Smooth muscle cell (in vitro differentiated cells): ENCODE measurements at regions not wholly inside any gene's neighbourhood (a gene's known extent, or its start where the extent isn't known, plus 50 kb on each side); places are given as distances from the start of the nearest gene placed in this dataset.
"Not testable (repeated sequence)": the region's sequence is repeated elsewhere in the genome, so short reads cannot be mapped to it uniquely, and the experiment has no call there.

Experiments
- DNase-seq: peaks from one replicate; lab custom pipeline; 2025; ENCODE audit not compliant: unreplicated experiment; lab: John Stamatoyannopoulos, UW
- H2AFZ ChIP-seq: fragments of 200-600 bp; sonication (generic); 2 replicates; pipeline ENCODE4 v1.6.0; 2016; ENCODE audit warnings: antibody characterized with exemption, low read depth, mild to moderate bottlenecking
- H3F3A ChIP-seq: fragments of 200-600 bp; sonication (generic); 2 replicates; pipeline ENCODE4 v1.6.0; 2017; ENCODE audit warnings: antibody characterized with exemption, low read depth
- H3K27ac ChIP-seq: fragments of 200-600 bp; sonication (generic); 2 replicates; pipeline ENCODE4 v1.5.1; 2016; ENCODE audit warnings: low read depth, mild to moderate bottlenecking
- H3K27me3 ChIP-seq: fragments of 200-600 bp; sonication (generic); 2 replicates; pipeline ENCODE4 v1.6.1; 2016; ENCODE audit warnings: low read depth, mild to moderate bottlenecking
- H3K36me3 ChIP-seq: fragments of 200-600 bp; sonication (generic); 2 replicates; pipeline ENCODE4 v1.5.1; 2016; ENCODE audit warnings: low read depth
- H3K4me1 ChIP-seq: fragments of 200-600 bp; sonication (generic); 2 replicates; pipeline ENCODE4 v1.5.1; 2016; ENCODE audit warnings: low read depth
- H3K4me2 ChIP-seq: fragments of 200-600 bp; sonication (generic); 2 replicates; pipeline ENCODE4 v1.6.0; 2016; ENCODE audit warnings: mild to moderate bottlenecking
- H3K4me3 ChIP-seq: fragments of 200-600 bp; sonication (generic); 2 replicates; pipeline ENCODE4 v1.5.1; 2016; ENCODE audit warnings: mild to moderate bottlenecking
- H3K79me2 ChIP-seq: fragments of 200-600 bp; sonication (generic); 2 replicates; pipeline ENCODE4 v1.6.0; 2016; ENCODE audit warnings: low read depth, mild to moderate bottlenecking
- H3K9ac ChIP-seq: fragments of 200-600 bp; sonication (generic); 2 replicates; pipeline ENCODE4 v1.6.0; 2016; ENCODE audit warnings: low read depth
- H3K9me3 ChIP-seq: fragments of 200-600 bp; sonication (generic); replicated peaks from 2 replicates; pipeline ENCODE4 v1.5.1; 2016; ENCODE audit warnings: low read depth
- H4K20me1 ChIP-seq: fragments of 200-600 bp; sonication (generic); 2 replicates; pipeline ENCODE4 v1.6.0; 2016; ENCODE audit warnings: low read depth
- WGBS: methylation state at CpG from one replicate; pipeline ENCODE4 v1.1.7; 2016; ENCODE audit warnings: low lambda C conversion rate; 5-methylcytosine and 5-hydroxymethylcytosine counted together
- TF ChIP-seq, protein P1 (sequence below): fragments of 200-600 bp; sonication (generic); IDR thresholded peaks from 2 replicates; pipeline ENCODE4 v1.5.1; 2017; ENCODE audit warnings: borderline replicate concordance, mild to moderate bottlenecking, antibody characterized with exemption; ENCODE audit not compliant: insufficient read depth, poor library complexity, severe bottlenecking

GRCh38 chr11:45378516-45378915, 92.4 kb upstream of the SYT13 start:
- no peak overlapping the region for H2AFZ ChIP-seq
- 57% methylated on average over 6 of the region's 6 CpGs for WGBS
- H3K9me3 ChIP-seq = no peaks in the 10 kb centered on the region
- no peaks in the 10 kb centered on the region for H3K36me3 ChIP-seq
- no peak for DNase-seq
- no peak overlapping the region for H3K4me2 ChIP-seq
- TF ChIP-seq, protein P1, sequence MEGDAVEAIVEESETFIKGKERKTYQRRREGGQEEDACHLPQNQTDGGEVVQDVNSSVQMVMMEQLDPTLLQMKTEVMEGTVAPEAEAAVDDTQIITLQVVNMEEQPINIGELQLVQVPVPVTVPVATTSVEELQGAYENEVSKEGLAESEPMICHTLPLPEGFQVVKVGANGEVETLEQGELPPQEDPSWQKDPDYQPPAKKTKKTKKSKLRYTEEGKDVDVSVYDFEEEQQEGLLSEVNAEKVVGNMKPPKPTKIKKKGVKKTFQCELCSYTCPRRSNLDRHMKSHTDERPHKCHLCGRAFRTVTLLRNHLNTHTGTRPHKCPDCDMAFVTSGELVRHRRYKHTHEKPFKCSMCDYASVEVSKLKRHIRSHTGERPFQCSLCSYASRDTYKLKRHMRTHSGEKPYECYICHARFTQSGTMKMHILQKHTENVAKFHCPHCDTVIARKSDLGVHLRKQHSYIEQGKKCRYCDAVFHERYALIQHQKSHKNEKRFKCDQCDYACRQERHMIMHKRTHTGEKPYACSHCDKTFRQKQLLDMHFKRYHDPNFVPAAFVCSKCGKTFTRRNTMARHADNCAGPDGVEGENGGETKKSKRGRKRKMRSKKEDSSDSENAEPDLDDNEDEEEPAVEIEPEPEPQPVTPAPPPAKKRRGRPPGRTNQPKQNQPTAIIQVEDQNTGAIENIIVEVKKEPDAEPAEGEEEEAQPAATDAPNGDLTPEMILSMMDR = no peak
- H4K20me1 ChIP-seq = no peaks in the 10 kb centered on the region
- H3F3A ChIP-seq = no peaks in the 10 kb centered on the region
- H3K79me2 ChIP-seq = no peaks in the 10 kb centered on the region
- H3K27me3 ChIP-seq = peaks cover 15% of the 10 kb centered on the region
- H3K9ac ChIP-seq = no peak overlapping the region
- H3K4me1 ChIP-seq = peaks cover 9% of the 10 kb centered on the region
- H3K4me3 ChIP-seq = no peak overlapping the region
- no peak overlapping the region for H3K27ac ChIP-seq

GRCh38 chr11:45374653-45375059, 88.5 kb upstream of the SYT13 start:
- Histone ChIP-seq H3K9ac (no peak overlapping the region), H3K4me3 (no peak overlapping the region), H2AFZ (no peak overlapping the region), H3K4me2 (no peak overlapping the region), H3K4me1 (peaks cover 4% of the 10 kb centered on the region), H3K36me3 (no peaks in the 10 kb centered on the region), H3F3A (no peaks in the 10 kb centered on the region), H3K27me3 (peaks cover 15% of the 10 kb centered on the region), H3K79me2 (no peaks in the 10 kb centered on the region), H3K9me3 (no peaks in the 10 kb centered on the region), H4K20me1 (no peaks in the 10 kb centered on the region), H3K27ac (no peak overlapping the region)
- 91% methylated on average over 5 of the region's 5 CpGs for WGBS
- no peak for DNase-seq
- TF ChIP-seq, protein P1 = no peak

GRCh38 chr11:45374130-45374529, 88.0 kb upstream of the SYT13 start:
- Histone ChIP-seq H3K4me2 (no peak overlapping the region), H4K20me1 (no peaks in the 10 kb centered on the region), H3K4me3 (no peak overlapping the region), H3K79me2 (no peaks in the 10 kb centered on the region), H3K27me3 (peaks cover 18% of the 10 kb centered on the region), H3K9me3 (no peaks in the 10 kb centered on the region), H3K36me3 (no peaks in the 10 kb centered on the region), H3K27ac (no peak overlapping the region), H3F3A (no peaks in the 10 kb centered on the region), H3K9ac (no peak overlapping the region), H2AFZ (no peak overlapping the region), H3K4me1 (peaks cover 4% of the 10 kb centered on the region)
- WGBS = 72% methylated on average over 2 of the region's 2 CpGs
- TF ChIP-seq, protein P1 = no peak
- DNase-seq = no peak

DNA sequence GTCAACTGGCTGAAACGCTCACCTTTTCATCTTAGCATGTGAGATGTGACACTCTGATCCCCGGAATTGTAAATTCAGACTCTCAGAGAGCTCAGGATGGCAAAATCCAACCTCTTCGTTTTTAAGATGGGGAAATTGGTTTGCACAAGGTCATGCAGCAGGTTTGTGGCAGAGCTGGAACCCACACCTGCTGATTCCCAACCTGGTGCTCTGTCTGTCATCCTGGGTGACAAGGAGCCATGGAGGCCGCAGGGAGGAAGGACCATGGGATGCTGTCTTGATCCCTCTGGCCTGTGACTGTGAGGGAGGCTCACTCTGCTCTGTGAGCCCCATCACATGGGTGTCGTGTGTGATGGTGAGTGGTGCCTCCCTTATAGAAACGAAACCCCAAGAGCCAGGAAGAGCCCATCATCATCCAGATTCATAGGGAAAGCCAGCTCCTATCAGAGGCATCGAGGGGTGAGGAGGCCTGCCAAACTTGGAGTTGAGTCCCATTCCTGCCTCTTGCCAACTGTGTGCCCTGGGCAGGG, 87.4 kb upstream of the SYT13 start:
- H3K79me2 ChIP-seq = no peaks in the 10 kb centered on the region
- TF ChIP-seq, protein P1 = no peak

GRCh38 chr11:45372414-45372813, 86.3 kb upstream of the SYT13 start:
- not testable (repeated sequence) for DNase-seq, H4K20me1 ChIP-seq, H2AFZ ChIP-seq, H3F3A ChIP-seq, H3K4me3 ChIP-seq, H3K9ac ChIP-seq, H3K9me3 ChIP-seq, H3K27ac ChIP-seq, H3K79me2 ChIP-seq, H3K36me3 ChIP-seq, H3K4me1 ChIP-seq, H3K4me2 ChIP-seq
- 87% methylated on average over 16 of the region's 16 CpGs for WGBS
- H3K27me3 ChIP-seq = peaks cover 18% of the 10 kb centered on the region

More for the DNA sequence above, 87.4 kb upstream of the SYT13 start:
- Histone ChIP-seq H3K36me3 (no peaks in the 10 kb centered on the region), H3K4me3 (no peak overlapping the region), H3F3A (no peaks in the 10 kb centered on the region), H3K27me3 (peaks cover 18% of the 10 kb centered on the region), H3K4me1 (peaks cover 4% of the 10 kb centered on the region), H2AFZ (no peak overlapping the region), H3K9me3 (no peaks in the 10 kb centered on the region), H3K9ac (no peak overlapping the region), H3K27ac (no peak overlapping the region), H3K4me2 (no peak overlapping the region), H4K20me1 (no peaks in the 10 kb centered on the region)
- no peak for DNase-seq
- WGBS = 91% methylated on average over 7 of the region's 7 CpGs
